ENCODE measurements at regions not wholly inside any gene's neighbourhood (a gene's known extent, or its start where the extent isn't known, plus 50 kb on each side); places are given as distances from the start of the nearest gene placed in this dataset.

DNA sequence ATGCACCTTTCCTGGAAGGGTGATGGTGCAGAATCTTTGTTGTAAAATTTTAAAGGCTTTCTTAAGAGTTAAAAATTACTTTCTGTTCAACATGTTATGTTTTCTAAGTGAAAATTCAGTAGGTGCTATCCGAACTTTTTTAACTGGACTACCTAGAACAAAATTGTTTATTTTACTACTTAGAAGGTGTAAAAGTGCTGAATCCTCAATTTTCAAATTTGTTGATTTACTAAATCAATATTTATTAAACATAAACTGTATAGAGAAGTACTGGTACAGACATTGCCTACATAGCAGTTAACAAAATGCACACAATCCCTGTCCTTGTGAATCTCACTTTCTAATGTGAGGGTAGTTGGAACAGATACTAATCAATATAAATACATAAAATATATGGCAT lies 277.5 kb downstream of the CTH start:
- no peaks in the 10 kb centered on the region for H3K4me1 ChIP-seq (ENCODE audit: low read length)
- no peak overlapping the region for H3K4me3 ChIP-seq (ENCODE audit: low read length)
- H3K79me2 ChIP-seq (ENCODE audit: low read length), result no peaks in the 10 kb centered on the region
- H3K27me3 ChIP-seq (ENCODE audit: low read depth, low read length), result no peaks in the 10 kb centered on the region
- H3K9me3 ChIP-seq (ENCODE audit: insufficient read depth, low read length), result no peaks in the 10 kb centered on the region
- H3K4me2 ChIP-seq (ENCODE audit: low read length), result no peak overlapping the region
- TF ChIP-seq CTCF (IDR thresholded peaks at IDR 0.05; ENCODE audit: low read depth, low read length) (no peak), EZH2phosphoT487 (IDR thresholded peaks at IDR 0.05; ENCODE audit: low read depth) (no peak)
- H3K36me3 ChIP-seq (replicated peaks; ENCODE audit: low read depth, low read length), result no peaks in the 10 kb centered on the region
- no peak overlapping the region for H2AFZ ChIP-seq (ENCODE audit: low read depth, low read length)
- H3K9ac ChIP-seq (ENCODE audit: low read length), result no peak overlapping the region
- H3K27ac ChIP-seq (ENCODE audit: low read length), result no peak overlapping the region
- H4K20me1 ChIP-seq (ENCODE audit: insufficient read depth, low read length), result no peaks in the 10 kb centered on the region

GRCh38 chr1:70706381-70707037 lies 295.4 kb downstream of the CTH start:
- Histone ChIP-seq H3K9me3 (ENCODE audit: insufficient read depth, low read length) (no peaks in the 10 kb centered on the region), H4K20me1 (ENCODE audit: insufficient read depth, low read length) (no peaks in the 10 kb centered on the region), H3K79me2 (ENCODE audit: low read length) (no peaks in the 10 kb centered on the region), H3K4me1 (ENCODE audit: low read length) (no peaks in the 10 kb centered on the region), H3K4me3 (ENCODE audit: low read length) (no peak overlapping the region), H3K4me2 (ENCODE audit: low read length) (no peak overlapping the region), H3K27ac (ENCODE audit: low read length) (no peak overlapping the region), H2AFZ (ENCODE audit: low read depth, low read length) (no peak overlapping the region), H3K36me3 (replicated peaks; ENCODE audit: low read depth, low read length) (no peaks in the 10 kb centered on the region), H3K27me3 (ENCODE audit: low read depth, low read length) (no peaks in the 10 kb centered on the region), H3K9ac (ENCODE audit: low read length) (no peak overlapping the region)
- TF ChIP-seq EZH2phosphoT487 (IDR thresholded peaks at IDR 0.05; ENCODE audit: low read depth) (no peak), CTCF (IDR thresholded peaks at IDR 0.05; ENCODE audit: low read depth, low read length) (no peak)

GRCh38 chr1:70707214-70707613 lies 296.1 kb downstream of the CTH start:
- Histone ChIP-seq H3K9ac (ENCODE audit: low read length) (no peak overlapping the region), H3K4me3 (ENCODE audit: low read length) (no peak overlapping the region), H3K36me3 (replicated peaks; ENCODE audit: low read depth, low read length) (no peaks in the 10 kb centered on the region), H3K27me3 (ENCODE audit: low read depth, low read length) (no peaks in the 10 kb centered on the region), H4K20me1 (ENCODE audit: insufficient read depth, low read length) (no peaks in the 10 kb centered on the region), H3K4me1 (ENCODE audit: low read length) (no peaks in the 10 kb centered on the region), H2AFZ (ENCODE audit: low read depth, low read length) (no peak overlapping the region), H3K27ac (ENCODE audit: low read length) (no peak overlapping the region), H3K79me2 (ENCODE audit: low read length) (no peaks in the 10 kb centered on the region), H3K9me3 (ENCODE audit: insufficient read depth, low read length) (no peaks in the 10 kb centered on the region), H3K4me2 (ENCODE audit: low read length) (no peak overlapping the region)
- TF ChIP-seq EZH2phosphoT487 (IDR thresholded peaks at IDR 0.05; ENCODE audit: low read depth), result no peak
- TF ChIP-seq CTCF (IDR thresholded peaks at IDR 0.05; ENCODE audit: low read depth, low read length), result no peak

DNA sequence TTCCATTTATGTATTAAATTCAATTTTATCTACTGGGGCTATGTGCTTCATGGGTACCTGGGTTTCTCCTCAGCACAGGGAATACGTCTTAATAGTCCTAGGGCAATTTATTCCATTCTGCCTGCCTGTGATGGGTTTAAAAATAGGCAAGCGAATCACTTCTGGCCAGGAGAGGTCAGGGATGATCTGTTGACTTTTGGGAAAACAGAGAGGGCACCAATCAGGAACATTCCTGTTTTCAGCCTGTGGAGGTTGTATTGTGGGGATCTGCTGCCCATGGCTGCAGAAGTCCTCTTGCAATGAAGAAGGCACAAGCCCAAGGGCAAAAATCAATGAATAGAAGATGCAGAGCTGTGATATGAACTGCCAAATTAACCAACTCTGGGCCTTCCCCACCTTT lies 303.1 kb downstream of the CTH start:
- Histone ChIP-seq H3K9me3 (ENCODE audit: insufficient read depth, low read length) (no peaks in the 10 kb centered on the region), H3K27me3 (ENCODE audit: low read depth, low read length) (no peaks in the 10 kb centered on the region), H3K4me1 (ENCODE audit: low read length) (no peaks in the 10 kb centered on the region), H2AFZ (ENCODE audit: low read depth, low read length) (no peak overlapping the region), H3K4me3 (ENCODE audit: low read length) (no peak overlapping the region), H3K9ac (ENCODE audit: low read length) (no peak overlapping the region), H4K20me1 (ENCODE audit: insufficient read depth, low read length) (no peaks in the 10 kb centered on the region), H3K4me2 (ENCODE audit: low read length) (no peak overlapping the region), H3K27ac (ENCODE audit: low read length) (no peak overlapping the region), H3K36me3 (replicated peaks; ENCODE audit: low read depth, low read length) (no peaks in the 10 kb centered on the region), H3K79me2 (ENCODE audit: low read length) (no peaks in the 10 kb centered on the region)
- TF ChIP-seq EZH2phosphoT487 (IDR thresholded peaks at IDR 0.05; ENCODE audit: low read depth) (no peak), CTCF (IDR thresholded peaks at IDR 0.05; ENCODE audit: low read depth, low read length) (no peak)
